Left cardiac atrium (tissue), 4 donors: ENCODE measurements at regions not wholly inside any gene's neighbourhood (a gene's known extent, or its start where the extent isn't known, plus 50 kb on each side); places are given as distances from the start of the nearest gene placed in this dataset.

Source experiments
- ATAC-seq, 2 donors: fragments of 200-7000 bp; cut with Tn5 transposase; one replicate each; pipeline ENCODE4 v1.9.1; 2020; ENCODE audit warnings: mild to moderate bottlenecking in 2 of 2, moderate library complexity in 2 of 2
- DNase-seq: peaks from one replicate; pipeline ENCODE4 v3.0.0-alpha.2; 2020
- intact Hi-C, 2 donors: fragments of 100-400 bp; cut with DNase I; formaldehyde crosslinking; loops; one replicate each; pipeline versions ENCODE4 v1.14.1 to v1.15.1; 2022 to 2023
- donor health status: DM: no; HTN: yes; CAD: no.
- donor health status: DM: no; HTN: yes; CAD: no; lungs with severe emphysema.
- donor health status: DM: yes; HTN: yes; CAD: no.
- donor health status: Dilated cardiomyopathy.

DNA sequence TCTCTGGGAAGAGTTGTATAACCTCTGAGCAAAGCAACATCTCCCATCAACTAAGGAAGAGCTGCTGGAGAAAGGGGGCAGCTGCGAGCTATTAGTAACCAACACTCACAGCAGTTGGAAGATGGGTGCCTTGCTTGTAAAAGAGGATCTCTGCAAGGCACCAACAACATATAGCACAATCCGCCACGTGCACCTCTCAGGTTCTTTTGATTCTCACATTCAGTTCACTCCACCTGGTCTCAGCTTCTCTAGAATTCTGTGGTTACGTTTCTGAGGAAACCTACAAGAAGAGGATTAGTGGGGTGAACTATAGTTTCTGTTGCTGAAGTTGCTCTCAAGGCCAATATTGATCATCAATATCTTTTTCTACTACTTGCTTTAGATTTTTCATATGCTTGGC is 117.1 kb downstream of the RPS24 start:
- no peak for ATAC-seq
- DNase-seq = no peak
- intact Hi-C loops = no loop called here

DNA sequence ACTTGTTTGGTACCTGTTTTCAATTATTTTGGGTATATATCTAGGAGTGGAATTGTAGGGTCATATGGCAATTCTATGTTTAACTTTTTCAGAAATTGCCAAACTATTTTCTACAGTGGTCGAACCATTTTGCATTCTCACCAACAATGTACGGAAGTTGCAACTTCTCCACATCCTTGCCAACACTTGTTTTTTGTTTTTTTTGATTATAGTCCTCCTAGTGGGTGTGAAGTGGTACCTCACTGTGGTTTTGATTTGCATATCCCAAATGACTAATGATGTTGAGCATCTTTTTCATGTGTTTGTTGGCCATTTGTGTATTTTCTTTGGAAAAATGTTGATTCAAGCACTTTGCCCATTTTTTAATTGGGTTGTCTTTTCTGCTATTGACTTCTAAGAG is 122.1 kb downstream of the RPS24 start:
- ATAC-seq = no peak
- intact Hi-C loops = no loop called here
- no peak for DNase-seq

DNA sequence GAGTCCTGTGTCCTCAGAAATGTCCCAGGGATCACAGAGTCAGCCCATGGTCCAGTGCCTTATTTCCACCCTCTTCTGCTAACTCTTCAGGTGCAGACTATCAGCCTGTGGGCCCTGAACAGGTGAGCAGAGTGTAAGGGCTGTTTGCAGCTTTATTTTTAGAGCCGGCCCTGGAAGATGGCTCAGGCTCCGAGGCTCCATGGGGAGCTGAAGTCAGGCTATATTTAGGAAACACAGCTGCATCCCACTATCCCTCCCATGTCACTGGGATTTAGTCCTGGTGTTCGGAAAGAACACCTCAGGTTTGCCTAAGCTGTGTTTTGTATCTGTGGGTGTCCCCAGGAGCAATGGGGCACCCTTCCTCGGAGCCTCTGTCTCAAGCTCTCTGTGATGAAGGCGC is 126.9 kb downstream of the RPS24 start:
- ATAC-seq (no peak), DNase-seq (no peak)
- intact Hi-C loops = no loop called here

DNA sequence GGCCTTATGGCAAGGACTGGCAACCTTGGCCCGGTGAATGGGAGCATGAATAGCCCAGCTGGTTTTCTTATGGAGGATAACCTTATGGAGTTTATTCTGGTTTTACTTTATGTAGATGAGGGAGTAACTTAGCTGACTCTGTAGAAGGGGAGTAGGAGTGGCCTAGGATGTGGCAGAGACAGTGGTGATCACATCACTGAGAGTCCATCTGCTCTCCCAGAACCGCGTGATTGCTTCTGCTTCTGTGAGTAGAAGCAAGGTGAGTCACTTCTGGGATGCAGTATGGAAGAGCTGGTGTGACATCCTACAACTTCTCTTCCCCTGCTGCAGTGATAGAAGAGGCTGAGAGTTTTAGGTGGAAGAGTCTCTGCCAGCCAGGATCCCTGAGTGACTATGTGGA is 129.2 kb downstream of the RPS24 start:
- ATAC-seq = no peak
- intact Hi-C loops = no loop called here
- DNase-seq = no peak

DNA sequence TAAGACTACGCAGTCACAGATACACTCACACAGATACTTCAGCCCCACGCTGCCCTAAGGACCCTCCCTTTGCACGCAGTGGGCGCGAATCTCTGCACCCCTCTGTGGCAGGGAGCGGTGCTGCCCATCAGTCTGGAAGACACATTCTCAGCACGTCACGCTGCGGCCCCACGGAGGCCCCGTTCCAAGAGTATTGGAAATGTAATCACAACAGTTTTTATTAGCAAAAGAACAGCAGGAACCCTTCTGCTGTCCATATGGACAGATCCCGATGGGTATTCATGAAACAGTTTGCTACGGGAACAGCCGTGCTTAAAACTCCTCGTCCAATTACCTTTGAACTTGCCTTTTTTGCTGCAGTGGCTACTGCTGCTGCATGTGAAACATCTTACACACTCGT is 131.0 kb downstream of the RPS24 start:
- no peak for DNase-seq
- no peak for ATAC-seq
- intact Hi-C loops = no loop called here

DNA sequence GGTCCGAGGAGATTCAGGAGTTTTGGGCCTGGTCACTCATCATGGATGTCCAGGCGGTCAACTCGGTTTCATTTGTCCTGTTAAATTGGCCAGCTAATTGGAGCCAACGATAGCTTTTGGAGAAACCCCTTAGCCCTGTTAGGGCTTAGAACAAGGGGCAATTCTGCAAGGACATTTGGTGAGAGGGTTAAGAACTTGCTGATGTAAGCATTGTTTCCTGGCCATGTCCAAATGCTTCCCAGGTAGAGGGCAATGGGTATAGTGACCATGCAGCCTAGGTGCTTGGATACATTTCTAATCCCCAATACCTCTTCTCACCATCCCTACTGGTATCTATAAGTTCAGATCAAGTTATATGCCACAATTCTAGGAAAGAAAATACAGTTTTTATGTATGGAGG is 131.5 kb downstream of the RPS24 start:
- DNase-seq = no peak
- ATAC-seq = no peak
- intact Hi-C loops = no loop called here

DNA sequence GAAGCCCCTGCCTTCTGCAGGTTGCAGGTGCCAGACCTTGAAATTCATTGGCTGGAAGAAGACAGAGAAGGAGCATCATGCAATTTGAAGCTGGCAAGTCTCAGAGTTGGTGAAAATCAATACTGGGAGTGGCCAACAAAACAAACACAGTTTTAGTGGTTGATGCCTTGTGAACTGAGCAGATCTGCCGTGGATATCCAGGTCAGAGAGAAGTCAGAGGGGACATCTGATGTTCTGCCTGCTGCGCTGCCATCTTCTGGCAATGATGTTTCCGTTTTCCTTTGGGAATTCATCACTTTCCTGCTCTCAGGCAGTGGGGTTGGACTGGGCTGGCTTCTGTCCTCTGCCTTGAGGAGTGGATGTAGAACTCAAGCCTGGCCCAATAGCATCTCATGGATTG is 132.0 kb downstream of the RPS24 start:
- intact Hi-C loops = no loop called here
- no peak for ATAC-seq
- DNase-seq = no peak

DNA sequence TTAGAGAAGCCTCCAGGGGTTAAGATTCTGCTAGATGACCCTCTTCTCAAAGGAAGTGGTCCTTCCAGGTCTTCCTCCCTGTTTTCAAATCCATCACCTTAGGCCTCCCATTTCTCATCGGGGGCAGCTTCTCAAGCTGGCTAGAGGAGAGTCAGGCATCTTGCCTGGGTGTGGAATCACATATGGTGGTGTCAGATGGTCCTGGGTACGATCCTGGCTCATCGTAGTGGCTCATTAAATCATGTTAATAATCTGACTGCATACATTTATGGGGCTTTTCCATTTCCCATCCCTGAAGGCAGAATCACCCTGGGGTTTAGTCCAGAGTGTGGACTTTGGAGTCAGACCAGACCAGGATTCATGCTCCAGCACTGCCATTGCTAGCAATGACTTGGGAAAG is 132.6 kb downstream of the RPS24 start:
- intact Hi-C loops = no loop called here
- no peak for DNase-seq
- no peak for ATAC-seq

DNA sequence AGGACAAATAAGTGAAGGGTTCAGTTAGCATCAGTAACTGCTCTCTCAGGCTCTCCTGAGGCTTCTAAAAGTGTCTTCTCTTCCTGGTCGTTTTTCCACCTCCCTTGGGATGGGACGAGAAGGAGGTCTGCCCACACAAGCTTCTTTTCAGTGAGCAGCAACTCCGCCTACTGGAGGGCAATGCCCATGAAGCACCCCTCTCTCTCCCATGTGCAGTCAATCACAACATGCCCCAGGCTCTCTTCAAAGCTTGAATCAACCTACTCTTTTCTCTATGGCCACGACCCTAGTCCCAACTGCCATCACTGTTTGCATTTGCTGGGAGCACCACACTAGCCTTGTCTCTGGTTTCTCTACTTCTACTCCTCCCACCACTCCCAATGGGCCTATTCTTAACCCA is 135.6 kb downstream of the RPS24 start:
- intact Hi-C loops = no loop called here
- DNase-seq (no peak), ATAC-seq (no peak)

DNA sequence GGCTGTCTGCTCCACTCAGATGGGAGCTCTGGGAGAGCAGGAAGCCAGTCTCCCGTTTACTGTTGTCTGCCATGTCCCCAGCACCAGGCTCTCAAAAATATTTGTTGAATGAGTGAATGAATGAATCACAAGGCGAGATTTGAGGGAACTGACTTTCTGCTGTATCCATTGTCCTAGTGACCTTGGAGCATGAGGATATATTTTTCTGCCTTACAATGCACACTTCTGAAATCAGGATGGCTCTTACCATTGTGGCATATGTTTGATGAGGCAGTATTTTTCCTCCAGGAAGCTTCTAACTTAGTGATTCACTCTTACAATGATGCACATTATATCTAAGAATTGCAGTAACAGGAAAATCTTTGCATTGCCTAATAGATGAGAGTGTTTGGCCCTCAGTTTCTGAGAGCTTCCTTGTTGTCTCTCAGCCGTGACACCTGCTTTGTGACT is 136.4 kb downstream of the RPS24 start:
- no peak for ATAC-seq
- no peak for DNase-seq
- intact Hi-C loops = no loop called here

DNA sequence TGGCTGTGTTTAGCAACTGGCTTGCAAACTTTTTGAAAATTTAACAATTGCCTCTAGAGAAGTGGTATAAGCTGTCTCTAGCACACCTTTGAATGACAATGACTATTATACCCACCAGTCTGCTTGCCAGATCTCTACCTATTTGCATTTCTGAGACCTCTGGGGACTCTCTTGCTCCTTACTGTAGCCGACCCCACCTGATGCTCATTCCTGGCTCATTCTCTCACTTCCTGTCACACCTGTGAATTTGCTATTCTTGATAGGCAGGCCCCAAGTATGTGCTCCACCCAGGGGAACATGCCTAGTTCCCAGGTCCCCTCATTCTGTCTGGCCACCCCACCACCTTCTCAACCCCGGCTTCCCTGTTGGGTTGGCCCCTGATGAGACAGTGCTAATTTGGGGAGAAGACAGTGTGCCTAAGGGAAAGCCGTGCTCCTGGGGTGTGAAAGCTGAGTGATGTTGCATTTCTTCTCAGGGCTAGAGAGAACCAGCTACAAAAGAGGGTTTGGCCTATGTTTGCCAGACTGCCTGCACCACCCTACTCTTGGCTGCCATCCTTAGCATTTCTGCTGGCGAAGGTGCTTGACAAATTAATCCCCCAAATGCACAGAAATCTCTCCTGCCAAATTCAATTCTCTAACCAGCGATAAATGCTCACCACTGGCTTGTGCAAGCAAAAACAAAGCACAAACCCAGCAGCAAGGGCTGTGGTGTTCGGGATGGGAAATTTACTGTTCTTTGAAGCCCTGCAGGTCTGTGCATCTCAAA is 138.2 kb downstream of the RPS24 start:
- intact Hi-C loops = no loop called here
- ATAC-seq (no peak), DNase-seq (no peak)

DNA sequence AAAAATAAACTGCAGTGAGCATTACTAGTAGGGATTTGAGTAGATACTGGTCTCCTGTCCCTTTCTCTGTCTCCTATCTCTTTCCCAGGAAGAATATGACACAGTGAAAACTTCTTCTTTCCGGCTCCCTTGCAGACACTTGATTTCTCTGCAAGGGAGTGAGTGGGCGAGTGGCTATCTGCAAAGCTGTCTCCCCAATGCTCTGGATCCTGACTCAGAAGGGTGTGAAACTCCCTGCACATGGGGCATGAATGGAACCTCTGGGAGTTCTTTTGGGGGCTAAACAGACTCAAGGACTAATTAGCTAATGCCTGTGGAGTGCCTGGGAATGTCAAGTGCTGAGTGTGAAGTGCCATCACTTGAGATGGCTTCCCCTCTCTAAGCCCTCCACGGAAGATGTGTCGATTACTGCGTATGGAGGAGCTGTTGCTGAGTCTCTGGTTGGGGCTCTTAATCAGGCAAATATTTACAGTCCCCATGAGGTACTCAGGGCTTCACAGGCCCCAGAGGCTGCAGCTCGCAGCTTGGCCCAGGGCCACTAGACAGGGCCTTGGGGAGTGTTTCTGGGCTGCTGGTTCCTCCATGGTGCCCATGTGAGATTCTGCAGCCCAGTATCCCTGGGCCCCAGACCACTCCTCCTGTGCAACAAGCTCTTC is 139.8 kb downstream of the RPS24 start:
- intact Hi-C loops = no loop called here
- no peak for ATAC-seq

DNA sequence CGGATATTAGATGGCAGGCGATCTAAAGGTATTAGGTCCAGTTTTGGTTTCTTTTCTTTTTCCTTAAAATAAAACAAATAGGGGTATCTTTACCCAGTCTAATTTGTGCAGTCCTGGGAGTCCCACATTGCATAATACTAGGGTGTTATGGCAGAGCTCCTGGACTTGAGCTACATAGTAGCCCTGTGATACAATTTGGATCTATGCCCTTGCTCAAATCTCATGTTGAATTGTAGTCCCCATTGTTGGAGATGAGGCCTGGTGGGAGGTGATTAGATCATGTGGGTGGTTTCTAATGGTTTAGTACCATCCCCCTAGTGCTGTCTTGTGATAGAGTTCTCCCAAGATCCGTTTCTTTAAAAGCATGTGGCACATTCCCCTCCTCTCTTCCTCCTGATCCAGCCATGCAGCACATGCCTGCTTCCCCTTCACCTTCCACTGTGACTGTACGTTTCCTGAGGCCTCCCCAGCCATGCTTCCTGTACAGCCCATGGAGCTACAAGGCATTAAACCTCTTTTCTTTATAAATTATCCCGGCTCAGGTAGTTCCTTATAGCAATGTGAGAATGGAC is 141.9 kb downstream of the RPS24 start:
- ATAC-seq (peak in 1 of 2 donors; percentile 69), DNase-seq (no peak)
- intact Hi-C loops = no loop called here

More for the DNA sequence above, 139.8 kb downstream of the RPS24 start:
- no peak for DNase-seq

DNA sequence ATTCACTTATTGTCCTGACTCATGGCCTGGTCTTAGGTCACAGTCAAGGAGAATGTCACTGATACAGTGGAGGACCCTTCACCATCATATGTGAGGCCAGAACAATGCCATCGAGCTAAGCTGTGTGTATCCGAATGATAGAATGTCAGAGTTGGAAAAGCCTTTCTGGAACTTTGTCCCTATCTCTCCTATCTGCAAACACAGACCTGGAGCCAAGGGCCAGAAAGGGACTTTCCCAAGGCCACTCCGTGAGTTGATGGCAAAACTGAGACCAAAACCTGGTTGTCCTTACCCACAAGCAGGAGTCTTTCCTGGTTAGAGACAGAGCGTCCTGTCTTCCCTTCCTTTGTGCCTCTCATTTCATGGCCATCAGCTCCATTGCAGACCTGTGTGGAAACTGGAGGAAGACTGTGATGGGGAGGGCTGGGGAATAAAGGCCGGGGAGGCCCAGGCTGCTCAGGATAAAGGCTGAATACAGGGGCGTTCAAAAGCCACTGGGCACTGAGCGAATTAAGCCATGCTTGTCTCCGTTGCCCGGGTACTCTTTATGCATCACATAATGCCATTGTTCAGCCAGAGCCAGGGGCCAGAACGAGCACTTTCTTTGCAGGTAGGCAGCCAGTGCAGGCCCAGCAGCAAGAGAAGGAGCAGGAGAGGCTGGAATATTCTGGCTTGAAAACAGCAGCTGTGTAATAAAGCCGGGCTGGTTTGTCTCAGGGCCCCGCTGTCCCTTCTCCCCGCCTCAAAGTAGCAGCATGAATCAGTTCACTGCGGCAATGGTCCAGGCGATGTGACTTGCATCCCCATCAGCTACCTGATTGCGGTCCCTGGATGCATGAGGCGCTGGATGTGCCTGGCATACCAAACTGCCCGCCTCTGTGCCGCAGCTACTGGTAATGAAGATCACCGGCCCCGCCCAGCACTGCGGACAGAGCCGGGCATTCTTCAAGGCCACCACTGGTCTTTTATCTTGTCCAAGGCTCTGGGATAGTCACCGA is 143.0 kb downstream of the RPS24 start:
- ATAC-seq (no peak), DNase-seq (no peak)
- intact Hi-C loops = no loop called here

DNA sequence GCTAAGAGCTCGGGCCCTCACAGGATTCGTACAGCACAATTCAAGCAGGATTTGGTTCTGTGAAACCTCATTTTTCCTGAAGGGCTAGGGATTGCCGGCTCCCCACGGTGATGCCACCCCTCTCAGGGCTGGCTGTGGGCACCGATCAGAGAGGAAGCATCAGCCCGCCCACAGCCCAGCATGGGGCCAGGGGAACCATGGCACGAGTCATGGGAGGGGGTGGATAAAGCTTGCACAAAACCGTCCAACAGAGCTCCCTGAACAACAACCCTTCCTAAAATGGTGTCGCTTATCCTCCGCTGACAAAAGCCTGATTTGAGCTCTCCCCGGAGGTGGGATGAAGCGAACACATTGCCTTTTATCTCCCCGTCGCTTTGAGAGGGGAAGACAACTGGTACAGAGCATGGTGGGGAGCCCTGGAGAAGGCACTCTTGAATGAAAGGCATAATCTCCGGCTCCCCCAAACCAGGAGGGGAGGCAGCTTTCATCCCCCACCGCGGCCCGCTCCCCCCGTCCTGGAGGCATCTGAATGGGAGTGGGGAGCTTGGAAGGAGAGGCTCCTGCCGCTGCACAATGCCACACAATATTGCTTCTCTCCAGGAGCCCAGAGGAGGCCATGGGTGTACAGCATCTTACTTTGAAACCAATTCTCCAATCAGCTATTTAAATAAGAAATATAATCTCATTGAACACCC is 144.0 kb downstream of the RPS24 start:
- ATAC-seq (no peak), DNase-seq (no peak)
- intact Hi-C loops = no loop called here

DNA sequence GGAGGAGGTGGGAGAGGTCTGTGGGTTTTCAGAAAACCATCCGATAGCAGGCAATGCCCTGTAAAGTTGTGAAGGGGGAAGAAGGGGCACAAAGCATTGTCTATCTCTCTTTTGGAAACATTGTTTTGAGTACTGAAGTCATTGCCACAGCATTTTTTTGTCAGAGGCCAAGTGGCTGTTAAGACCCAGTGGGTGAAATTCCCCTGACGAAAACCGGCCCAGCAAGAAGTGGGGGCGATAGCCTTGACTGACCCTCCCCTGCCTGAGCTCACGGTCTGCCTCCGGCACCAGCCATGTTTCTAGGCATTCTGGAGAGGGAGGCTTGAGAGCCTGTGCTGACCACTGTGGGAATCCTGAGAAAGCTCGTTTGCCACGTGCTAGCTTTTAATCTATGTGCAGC is 144.7 kb downstream of the RPS24 start:
- intact Hi-C loops = no loop called here
- ATAC-seq (no peak), DNase-seq (no peak)

DNA sequence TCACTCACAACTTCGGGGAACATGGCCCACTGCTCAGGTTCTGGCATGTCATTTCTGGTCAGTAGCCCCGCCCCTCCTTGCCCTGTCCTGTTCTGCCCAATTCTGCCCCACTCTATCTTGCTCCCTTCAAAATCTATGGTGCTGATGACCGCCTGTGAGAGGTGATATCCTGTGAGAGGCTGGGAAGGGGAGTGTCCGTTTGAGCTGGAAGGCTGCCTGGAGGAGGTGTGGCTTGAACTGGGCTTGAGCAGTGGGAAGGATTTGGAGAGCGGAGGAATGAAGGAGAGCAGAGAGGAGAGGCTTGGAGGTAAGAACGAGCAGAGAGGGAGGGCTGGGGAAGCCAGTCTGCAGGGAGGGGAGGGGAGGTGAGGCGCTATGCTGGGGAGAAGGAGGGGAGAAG is 145.3 kb downstream of the RPS24 start:
- intact Hi-C loops = no loop called here
- DNase-seq (peak; percentile 54), ATAC-seq (peak in 1 of 2 donors; percentile 89)

DNA sequence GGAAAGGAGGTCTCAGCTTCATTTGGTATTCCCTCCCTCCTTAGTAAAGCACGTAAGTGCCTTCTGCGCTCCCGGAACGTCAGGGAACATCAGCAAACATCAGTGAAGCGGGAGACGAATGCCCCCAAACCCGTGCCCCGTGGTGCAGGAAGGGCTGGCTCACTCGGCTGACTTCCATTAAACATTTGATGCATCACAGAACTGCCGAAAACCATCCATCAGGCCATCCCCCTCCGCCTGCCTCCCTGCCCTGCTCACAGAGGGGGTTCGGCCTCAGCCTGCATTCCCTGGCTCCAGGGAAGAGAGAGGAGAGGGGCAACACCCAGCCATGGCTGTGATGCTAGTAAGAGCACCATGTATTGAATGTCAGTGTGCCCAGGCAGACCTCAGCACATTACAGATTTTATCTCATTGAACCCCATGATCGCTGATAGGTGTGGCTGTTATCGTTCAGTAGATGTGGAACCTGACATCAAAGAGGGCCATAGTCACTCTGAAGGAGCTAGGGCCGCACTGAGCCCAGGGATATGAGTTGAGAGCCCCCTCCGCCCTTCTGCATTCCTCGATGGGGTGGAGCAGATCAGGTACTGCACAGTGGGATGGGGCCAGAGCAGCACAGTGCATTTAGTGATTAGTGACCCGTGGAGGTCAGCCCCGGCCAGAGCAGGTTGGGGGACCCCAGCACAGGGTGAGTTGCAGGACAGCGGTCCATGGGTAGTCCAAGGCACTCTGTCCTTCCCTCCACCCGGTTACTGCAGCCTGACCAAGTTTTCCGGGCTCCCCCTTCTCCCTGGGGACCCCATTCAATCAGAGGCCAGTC is 146.4 kb downstream of the RPS24 start:
- intact Hi-C loops = no loop called here
- ATAC-seq = no peak
- no peak for DNase-seq
